ENCODE measurements at regions not wholly inside any gene's neighbourhood (a gene's known extent, or its start where the extent isn't known, plus 50 kb on each side); places are given as distances from the start of the nearest gene placed in this dataset.

GRCh38 chr18:57087644-57088376 is 59.1 kb upstream of the BOD1L2 start:
- DNase-seq: no peak

DNA sequence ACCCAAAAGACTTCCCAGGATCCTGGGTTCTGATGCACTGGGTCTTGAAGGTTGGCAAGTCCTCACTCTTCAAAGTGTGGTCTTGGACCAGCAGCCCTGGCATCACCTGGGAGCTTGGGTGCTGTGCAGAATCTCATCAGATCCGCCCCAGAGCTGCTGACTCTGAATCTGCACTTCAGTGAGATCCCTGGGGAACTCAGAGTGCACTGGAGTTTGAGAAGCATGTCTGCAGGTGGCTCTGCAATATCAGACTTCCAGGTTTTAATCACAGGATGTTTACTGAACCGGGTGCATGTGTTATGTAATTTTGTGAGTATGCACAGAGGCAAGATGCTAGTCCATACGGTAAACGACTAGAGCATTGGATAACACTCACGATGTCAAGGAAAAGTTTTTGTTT is 58.0 kb upstream of the BOD1L2 start:
- DNase-seq: peak; percentile 47 to 84 (median 83)

DNA sequence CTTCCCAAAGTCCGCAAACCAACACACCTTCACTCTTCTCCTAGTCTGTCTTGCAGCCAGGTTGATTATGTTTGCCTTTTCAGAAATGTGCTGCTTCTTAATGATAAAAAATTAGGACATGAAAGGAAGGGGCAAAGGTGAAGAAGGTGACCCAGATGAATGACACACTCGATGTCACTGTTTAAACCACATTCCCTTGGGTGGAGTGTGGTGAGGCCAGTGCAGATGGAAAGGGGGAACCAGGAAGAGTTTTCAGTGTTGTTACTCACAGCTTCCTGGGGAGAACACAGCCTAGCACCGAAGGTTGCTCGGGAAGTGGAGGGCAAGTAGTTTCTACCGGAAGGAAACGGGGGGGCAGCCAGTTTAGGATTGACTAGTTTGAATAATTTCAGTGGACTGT is 57.2 kb upstream of the BOD1L2 start:
- no peak for DNase-seq

- DNase-seq: no peak
Observed at GRCh38 chr18:57091231-57091630, 55.7 kb upstream of the BOD1L2 start.

- no peak for DNase-seq
Observed at GRCh38 chr18:57094175-57094574, 52.7 kb upstream of the BOD1L2 start.

- peak in 1 of 3 experiments; percentile 53 for DNase-seq
Observed at GRCh38 chr18:57095884-57096283, 51.0 kb upstream of the BOD1L2 start.
